ENCODE measurements at regions not wholly inside any gene's neighbourhood (a gene's known extent, or its start where the extent isn't known, plus 50 kb on each side); places are given as distances from the start of the nearest gene placed in this dataset.

DNA sequence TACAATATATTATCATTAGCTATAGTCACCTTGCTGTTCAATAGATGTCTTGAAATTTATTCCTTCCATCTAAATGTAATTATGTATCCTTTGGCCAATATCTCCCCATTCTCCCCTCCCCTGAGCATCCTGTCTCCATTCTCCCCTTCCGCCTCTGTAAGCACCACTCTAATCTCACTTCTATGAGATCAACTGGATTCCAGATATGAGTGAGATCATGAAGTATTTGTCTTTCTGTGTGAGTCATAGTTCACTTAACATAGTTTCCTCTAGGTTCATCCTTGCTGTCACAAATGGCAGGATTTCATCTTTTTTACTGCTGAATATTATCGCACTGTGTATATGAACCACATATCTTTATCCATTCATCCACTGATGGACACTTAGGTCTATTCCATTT, 148.8 kb upstream of the NDN start:
- TF ChIP-seq, protein P1, sequence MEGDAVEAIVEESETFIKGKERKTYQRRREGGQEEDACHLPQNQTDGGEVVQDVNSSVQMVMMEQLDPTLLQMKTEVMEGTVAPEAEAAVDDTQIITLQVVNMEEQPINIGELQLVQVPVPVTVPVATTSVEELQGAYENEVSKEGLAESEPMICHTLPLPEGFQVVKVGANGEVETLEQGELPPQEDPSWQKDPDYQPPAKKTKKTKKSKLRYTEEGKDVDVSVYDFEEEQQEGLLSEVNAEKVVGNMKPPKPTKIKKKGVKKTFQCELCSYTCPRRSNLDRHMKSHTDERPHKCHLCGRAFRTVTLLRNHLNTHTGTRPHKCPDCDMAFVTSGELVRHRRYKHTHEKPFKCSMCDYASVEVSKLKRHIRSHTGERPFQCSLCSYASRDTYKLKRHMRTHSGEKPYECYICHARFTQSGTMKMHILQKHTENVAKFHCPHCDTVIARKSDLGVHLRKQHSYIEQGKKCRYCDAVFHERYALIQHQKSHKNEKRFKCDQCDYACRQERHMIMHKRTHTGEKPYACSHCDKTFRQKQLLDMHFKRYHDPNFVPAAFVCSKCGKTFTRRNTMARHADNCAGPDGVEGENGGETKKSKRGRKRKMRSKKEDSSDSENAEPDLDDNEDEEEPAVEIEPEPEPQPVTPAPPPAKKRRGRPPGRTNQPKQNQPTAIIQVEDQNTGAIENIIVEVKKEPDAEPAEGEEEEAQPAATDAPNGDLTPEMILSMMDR (IDR thresholded peaks at IDR 0.05), result no peak
- no peak for TF ChIP-seq POLR2A (IDR thresholded peaks at IDR 0.05)

Data from body of pancreas (tissue), 4 donors.